GM19397 (cell line): ENCODE measurements at regions not wholly inside any gene's neighbourhood (a gene's known extent, or its start where the extent isn't known, plus 50 kb on each side); places are given as distances from the start of the nearest gene placed in this dataset.
A peak's percentile ranks its signal among the peaks of the same experiment; 100 is the strongest.
"Not testable (repeated sequence)": the region's sequence is repeated elsewhere in the genome, so short reads cannot be mapped to it uniquely, and the experiment has no call there.

Experiments
- ATAC-seq: cut with Tn5 transposase; IDR thresholded peaks from one replicate; pipeline ENCODE4 v1.9.1; 2021; ENCODE audit warnings: mild to moderate bottlenecking, moderate library complexity; ENCODE audit not compliant: unreplicated experiment

GRCh38 chr1:74818241-74818640, 85.3 kb downstream of the TYW3 start:
- no peak for ATAC-seq

DNA sequence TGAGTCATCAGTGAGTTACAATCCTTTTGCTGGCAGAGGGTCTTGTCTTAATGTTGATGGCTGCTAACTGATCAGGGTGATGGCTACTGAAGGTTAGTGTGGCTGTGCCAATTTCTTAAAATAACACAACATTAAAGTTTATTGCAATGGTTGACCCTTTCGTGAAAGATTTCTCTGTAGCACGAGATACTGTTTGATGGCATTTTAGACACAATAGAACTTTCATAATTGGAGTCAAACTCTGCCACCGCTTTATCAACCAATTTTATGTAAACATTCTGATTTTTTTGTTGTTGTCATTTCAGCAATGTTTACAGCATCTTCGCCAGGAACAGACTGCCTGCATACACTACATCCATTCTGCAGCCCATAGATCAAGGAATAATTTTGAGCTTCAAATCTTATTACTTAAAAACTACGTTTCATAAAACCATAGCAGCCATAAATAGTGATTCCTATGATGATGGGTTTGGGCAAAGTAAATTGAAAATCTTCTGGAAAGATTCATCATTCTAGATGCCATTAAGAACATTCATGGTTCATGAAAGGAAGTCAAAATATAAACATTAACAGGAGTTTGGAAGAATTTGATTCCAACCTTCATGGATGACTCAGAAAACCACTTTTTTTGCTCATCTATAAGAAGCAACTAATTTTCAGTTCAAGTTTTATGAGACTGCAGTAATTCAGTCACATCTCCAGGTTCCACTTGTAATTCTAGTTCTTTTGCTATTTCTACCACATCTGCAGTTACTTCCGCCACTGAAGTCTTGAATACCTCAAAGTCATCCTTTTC, 85.9 kb downstream of the TYW3 start:
- no peak for ATAC-seq

DNA sequence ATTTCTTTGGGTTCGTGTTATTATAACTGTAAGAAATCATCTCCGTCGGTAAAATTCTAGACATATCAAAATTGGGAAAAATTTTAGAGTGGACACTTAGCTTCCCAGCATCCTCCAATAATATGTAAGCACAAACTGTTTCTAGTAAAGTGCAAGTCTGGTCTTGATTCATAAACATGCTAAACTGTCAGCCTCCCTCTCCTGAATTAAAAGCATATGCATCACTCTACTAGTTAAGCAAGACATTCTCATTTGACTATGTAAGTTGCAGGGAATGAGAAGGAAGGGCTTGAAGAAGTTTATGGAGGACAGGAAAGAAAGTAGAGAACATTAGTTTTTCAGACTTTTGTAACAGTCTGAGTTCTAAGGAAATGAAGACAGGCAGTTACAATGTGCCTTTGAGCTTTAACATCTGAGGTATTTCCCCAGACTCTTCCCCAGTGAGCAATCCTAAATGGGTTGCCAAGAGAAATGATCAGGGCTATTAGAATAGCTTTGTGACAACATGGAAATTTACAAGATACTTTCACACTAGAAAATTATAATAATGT, 90.0 kb downstream of the TYW3 start:
- ATAC-seq: no peak

- ATAC-seq: peak; percentile 76
Observed at GRCh38 chr1:74824497-74825107, 91.7 kb downstream of the TYW3 start.

DNA sequence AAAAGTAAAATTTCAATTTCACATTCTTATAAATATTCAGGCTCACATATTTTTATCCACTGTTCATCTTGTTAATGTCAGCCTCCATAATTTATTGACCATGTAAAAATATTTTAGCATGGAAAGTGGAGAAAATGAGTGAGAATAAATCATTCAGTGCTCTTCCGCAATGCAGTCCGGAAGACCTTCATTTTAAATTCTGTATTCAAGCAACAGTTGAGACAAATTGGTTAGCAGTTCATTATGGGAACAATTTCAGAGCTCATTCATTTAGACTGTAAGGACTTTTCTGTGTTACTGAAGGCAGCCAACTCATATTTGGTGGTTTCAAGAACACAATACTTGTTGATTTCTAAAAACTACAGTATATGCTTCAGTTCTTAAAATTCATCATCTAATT, 97.8 kb downstream of the TYW3 start:
- no peak for ATAC-seq

DNA sequence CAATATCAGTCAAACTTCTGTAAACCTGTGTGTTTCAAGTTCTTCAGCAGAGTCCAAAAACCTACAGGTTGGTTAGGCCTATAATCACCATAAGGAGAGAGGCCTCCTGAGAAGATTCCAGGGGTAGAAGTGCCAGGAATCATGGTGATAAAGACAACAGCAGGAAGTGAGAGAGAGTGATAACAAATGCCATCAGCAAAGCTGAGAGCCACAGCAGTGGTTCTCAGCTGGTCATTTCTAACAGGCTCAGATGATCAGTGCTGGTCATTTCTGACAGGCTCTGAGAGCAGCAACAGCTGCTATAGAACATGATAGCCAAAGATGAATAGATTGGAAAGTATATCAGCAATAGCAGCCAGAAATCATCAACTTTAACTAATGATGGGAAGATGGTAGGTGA, 101.3 kb downstream of the TYW3 start:
- ATAC-seq: no peak

DNA sequence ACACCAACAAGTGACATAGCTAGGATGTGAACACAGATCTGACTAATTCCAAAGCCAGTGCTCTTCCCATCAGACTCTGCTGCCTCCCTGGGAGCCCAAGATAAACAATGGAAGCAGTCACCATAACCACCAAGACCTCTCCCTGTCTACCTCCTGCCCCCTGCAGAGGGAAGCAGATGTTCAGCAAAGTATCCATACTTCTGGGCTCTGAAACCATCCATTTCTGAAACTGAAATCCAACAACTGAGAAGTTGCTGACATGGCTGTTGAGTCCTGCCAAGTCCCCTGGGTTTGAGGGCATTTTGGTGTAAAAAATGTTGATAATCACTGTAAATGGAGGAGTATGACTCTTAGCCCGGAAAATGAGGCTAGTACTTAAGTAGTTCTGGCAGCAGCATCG, 102.1 kb downstream of the TYW3 start:
- no peak for ATAC-seq

DNA sequence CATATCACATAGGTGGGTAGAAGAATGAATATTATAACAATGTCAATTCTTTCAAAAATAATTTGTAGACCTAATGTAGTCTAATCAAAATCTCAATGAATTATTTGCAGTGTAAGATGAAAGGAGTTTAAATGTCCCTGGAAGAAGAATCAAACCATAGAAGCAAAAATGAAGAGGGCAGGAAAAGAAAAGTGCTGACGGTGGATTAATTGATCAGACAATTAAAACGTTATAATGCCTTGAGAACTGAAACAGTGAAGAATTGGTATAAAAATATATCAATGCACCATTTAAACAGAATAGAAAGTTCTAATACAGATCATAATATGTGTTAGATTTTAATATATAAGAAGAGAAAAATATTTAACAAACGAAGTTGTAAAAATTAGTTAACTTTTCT, 109.8 kb downstream of the TYW3 start:
- no peak for ATAC-seq

GRCh38 chr1:74847715-74848114, 114.8 kb downstream of the TYW3 start:
- ATAC-seq: no peak

DNA sequence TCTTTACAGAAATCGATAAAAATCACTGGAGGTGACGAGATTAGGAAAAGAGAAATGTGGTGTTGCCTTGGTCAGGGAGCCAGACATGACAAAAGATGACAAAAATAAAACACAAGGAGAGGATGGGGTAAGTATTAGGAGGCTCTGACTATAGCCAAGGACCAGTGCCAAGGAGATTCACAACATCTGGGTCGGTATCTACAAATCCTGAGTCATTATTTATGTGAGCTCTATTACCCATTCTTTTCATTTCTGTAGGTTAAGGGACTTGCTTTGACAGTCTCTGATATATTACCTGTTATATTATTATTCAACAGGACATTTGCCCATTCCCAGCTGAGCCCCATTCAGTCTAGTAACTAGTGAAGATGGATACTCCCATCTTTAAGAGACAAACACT, 120.8 kb downstream of the TYW3 start:
- no peak for ATAC-seq

GRCh38 chr1:74856174-74856573, 123.2 kb downstream of the TYW3 start:
- ATAC-seq: no peak

DNA sequence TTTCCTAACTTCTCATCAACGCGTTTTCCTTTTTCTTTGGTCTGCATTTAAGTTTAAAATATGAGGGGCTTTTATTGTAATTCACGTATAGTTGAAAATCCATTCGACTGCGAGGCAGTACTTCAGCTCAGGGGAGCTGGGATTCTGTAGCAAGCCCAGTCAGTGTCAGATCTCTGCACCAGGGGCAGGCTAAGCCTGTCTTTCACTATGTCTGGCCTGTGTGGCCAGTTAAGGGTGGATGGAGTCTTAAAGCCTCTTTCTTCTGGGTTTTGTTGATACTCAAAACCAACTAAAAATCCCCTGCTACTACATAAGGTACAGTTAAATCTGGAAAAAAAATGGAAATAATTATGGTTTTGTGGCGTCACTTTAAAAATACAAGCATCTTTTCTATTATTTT, 124.7 kb downstream of the TYW3 start:
- ATAC-seq: no peak

DNA sequence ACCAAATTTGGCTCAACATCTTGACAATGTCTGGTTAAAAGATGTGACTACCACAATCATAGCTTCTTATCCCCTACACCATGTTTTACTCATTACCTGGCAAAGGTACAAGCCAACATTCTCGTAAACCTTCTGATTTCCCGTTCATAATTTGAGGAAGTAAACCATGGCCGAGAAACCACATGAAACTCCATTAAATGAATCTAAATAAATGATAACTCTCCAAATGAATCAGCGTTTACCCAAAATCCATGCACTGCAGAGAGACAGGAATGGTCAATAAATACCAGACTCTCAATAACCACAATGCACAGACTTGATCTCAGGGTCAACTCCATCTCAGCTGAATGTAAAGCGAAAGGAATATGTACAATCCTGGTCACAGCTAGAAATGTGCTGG, 125.2 kb downstream of the TYW3 start:
- ATAC-seq: no peak

DNA sequence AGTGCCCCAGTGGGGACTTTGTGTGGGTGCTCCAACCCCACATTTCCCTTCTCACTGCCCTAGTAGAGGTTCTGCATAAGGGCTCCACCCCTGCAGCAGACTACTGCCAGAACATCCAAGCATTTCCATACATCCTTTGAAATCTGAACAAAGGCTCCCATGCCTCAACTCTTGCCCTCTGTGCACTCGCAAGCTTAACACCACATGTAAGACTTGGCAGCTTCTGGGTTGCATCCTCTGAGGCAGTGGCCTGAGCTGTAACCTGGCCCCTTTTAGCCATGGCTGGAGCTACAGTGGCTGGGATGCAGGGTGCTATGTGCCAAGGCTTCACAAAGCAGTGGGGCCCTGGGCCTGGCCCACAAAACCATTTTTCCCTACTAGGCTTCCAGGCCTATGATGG, 128.9 kb downstream of the TYW3 start:
- ATAC-seq: no peak

GRCh38 chr1:74869702-74870101, 136.8 kb downstream of the TYW3 start:
- no peak for ATAC-seq

GRCh38 chr1:74877366-74877765, 144.4 kb downstream of the TYW3 start:
- not testable (repeated sequence) for ATAC-seq

DNA sequence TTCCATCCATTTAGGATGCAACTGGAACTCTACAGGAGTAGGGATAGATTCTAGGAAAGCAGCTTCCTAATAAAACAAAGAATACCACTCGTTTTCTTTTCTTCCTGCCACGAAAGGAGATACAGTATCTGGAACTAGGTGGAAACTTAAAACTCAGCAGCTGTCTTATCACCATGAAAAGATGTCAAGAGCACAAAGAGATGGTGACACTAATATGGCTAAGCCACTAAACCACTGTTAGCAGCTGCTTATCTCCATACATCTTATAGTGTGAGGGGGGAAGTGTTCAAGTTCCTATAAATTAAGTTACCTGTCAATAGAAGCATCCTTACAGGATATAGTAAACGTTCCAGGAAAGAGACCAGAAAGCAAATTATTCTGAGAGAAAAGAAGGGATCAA, 162.5 kb downstream of the TYW3 start:
- ATAC-seq: no peak

DNA sequence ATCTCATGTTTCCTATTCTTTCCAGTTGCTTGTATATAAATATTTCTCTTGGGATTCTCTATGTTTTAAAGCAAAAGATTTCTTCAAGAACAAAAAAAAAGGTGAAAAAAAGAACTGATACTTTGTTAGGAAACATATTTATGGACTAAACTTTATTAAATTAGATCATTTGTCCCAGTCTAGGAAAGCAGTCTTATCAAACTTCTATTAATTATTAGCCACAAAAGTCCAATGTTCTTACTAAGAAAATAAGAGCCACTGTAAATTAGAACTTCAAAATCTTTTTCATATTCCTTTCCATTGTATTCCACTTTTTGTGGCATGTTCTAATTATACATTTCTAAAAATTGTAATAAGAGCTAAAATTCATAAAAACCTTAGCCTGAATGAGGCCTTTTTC, 175.2 kb downstream of the TYW3 start:
- ATAC-seq: no peak

DNA sequence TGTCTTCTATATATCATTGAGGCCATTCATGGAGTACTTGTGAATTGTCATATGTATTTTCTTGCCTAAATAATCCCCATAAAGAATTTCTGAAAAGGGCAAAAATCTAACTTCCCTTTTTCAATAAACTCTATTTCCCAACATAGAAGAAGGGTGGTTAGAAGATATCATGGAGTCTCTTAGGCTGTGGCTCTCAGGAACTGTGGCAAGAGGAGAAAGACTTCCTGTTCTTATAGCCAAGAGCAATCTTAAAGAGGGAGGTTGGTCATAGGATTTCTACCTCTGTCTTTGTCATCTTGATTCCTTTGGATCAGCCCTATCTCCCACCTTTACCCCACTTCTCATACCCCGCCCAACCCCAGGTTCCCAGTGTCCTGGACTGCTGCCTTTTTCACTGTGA, 175.8 kb downstream of the TYW3 start:
- ATAC-seq: no peak

- no peak for ATAC-seq
Observed at GRCh38 chr1:74913978-74914377, 181.0 kb downstream of the TYW3 start.

GRCh38 chr1:74933500-74933899, 200.5 kb downstream of the TYW3 start:
- ATAC-seq: no peak

DNA sequence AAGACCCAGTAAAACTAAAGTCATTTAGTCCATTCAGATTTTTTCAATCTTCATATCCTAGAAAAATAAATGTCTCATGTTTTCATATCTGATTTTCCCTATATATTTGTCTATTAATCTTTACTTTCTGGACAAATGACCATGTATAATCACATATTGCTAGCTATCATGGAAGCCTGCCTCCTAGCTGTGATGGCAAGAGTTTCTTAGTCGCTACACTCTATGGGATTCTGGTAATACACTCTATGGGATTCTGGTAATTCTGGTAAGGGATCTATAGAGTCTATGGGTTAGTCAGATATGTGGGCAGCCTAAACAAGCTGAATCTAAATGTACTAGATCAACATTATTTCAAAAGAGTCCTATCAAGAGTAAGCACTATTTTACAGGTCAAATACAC, 198.7 kb upstream of the LHX8 start:
- no peak for ATAC-seq
